ENCODE measurements at regions not wholly inside any gene's neighbourhood (a gene's known extent, or its start where the extent isn't known, plus 50 kb on each side); places are given as distances from the start of the nearest gene placed in this dataset.

DNA sequence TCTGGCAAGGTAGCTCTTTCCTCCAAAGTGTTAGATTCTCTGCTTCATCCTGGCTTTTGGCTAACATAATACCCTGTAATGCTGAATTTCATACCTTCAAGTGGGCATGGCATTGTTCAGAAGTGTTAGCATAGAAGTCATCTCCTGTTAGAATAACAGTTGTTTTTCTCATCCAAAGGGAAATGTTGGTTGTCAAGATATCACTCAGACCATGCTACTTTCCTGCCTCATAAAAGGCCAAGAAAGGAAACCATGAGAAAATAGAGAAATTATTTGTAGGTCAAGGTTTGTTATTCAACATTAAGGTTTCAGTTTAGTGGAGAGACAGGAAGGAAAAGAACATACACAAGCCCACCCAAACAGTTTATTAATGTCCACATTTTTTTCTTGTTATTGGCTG is 472.5 kb downstream of the ARHGEF28 start:
- TF ChIP-seq KLF7 (tag by site-specific recombination; IDR thresholded peaks at IDR 0.05; ENCODE audit: borderline replicate concordance) (no peak), HOXC10 (CRISPR knock-in tag; IDR thresholded peaks at IDR 0.05) (no peak), ZNF707 (tag by site-specific recombination; IDR thresholded peaks at IDR 0.05) (no peak), ZNF138 (tag by site-specific recombination; IDR thresholded peaks at IDR 0.05; ENCODE audit: borderline replicate concordance) (no peak), ZNF776 (tag by site-specific recombination; IDR thresholded peaks at IDR 0.05; ENCODE audit: borderline replicate concordance) (no peak), ZNF121 (tag by site-specific recombination; IDR thresholded peaks at IDR 0.05) (no peak), ZNF114 (tag by site-specific recombination; IDR thresholded peaks at IDR 0.05) (no peak), ZNF510 (tag by site-specific recombination; IDR thresholded peaks at IDR 0.05; ENCODE audit: insufficient replicate concordance) (no peak)
- TF ChIP-seq, protein P1, sequence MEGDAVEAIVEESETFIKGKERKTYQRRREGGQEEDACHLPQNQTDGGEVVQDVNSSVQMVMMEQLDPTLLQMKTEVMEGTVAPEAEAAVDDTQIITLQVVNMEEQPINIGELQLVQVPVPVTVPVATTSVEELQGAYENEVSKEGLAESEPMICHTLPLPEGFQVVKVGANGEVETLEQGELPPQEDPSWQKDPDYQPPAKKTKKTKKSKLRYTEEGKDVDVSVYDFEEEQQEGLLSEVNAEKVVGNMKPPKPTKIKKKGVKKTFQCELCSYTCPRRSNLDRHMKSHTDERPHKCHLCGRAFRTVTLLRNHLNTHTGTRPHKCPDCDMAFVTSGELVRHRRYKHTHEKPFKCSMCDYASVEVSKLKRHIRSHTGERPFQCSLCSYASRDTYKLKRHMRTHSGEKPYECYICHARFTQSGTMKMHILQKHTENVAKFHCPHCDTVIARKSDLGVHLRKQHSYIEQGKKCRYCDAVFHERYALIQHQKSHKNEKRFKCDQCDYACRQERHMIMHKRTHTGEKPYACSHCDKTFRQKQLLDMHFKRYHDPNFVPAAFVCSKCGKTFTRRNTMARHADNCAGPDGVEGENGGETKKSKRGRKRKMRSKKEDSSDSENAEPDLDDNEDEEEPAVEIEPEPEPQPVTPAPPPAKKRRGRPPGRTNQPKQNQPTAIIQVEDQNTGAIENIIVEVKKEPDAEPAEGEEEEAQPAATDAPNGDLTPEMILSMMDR (tag by site-specific recombination; IDR thresholded peaks at IDR 0.05): no peak
- TF ChIP-seq, protein P2, sequence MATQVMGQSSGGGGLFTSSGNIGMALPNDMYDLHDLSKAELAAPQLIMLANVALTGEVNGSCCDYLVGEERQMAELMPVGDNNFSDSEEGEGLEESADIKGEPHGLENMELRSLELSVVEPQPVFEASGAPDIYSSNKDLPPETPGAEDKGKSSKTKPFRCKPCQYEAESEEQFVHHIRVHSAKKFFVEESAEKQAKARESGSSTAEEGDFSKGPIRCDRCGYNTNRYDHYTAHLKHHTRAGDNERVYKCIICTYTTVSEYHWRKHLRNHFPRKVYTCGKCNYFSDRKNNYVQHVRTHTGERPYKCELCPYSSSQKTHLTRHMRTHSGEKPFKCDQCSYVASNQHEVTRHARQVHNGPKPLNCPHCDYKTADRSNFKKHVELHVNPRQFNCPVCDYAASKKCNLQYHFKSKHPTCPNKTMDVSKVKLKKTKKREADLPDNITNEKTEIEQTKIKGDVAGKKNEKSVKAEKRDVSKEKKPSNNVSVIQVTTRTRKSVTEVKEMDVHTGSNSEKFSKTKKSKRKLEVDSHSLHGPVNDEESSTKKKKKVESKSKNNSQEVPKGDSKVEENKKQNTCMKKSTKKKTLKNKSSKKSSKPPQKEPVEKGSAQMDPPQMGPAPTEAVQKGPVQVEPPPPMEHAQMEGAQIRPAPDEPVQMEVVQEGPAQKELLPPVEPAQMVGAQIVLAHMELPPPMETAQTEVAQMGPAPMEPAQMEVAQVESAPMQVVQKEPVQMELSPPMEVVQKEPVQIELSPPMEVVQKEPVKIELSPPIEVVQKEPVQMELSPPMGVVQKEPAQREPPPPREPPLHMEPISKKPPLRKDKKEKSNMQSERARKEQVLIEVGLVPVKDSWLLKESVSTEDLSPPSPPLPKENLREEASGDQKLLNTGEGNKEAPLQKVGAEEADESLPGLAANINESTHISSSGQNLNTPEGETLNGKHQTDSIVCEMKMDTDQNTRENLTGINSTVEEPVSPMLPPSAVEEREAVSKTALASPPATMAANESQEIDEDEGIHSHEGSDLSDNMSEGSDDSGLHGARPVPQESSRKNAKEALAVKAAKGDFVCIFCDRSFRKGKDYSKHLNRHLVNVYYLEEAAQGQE (tag by site-specific recombination; IDR thresholded peaks at IDR 0.05): no peak
- TF ChIP-seq, protein P3, sequence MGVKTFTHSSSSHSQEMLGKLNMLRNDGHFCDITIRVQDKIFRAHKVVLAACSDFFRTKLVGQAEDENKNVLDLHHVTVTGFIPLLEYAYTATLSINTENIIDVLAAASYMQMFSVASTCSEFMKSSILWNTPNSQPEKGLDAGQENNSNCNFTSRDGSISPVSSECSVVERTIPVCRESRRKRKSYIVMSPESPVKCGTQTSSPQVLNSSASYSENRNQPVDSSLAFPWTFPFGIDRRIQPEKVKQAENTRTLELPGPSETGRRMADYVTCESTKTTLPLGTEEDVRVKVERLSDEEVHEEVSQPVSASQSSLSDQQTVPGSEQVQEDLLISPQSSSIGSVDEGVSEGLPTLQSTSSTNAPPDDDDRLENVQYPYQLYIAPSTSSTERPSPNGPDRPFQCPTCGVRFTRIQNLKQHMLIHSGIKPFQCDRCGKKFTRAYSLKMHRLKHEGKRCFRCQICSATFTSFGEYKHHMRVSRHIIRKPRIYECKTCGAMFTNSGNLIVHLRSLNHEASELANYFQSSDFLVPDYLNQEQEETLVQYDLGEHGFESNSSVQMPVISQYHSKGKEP (tag by site-specific recombination; IDR thresholded peaks at IDR 0.05): no peak
- TF ChIP-seq, protein P4, sequence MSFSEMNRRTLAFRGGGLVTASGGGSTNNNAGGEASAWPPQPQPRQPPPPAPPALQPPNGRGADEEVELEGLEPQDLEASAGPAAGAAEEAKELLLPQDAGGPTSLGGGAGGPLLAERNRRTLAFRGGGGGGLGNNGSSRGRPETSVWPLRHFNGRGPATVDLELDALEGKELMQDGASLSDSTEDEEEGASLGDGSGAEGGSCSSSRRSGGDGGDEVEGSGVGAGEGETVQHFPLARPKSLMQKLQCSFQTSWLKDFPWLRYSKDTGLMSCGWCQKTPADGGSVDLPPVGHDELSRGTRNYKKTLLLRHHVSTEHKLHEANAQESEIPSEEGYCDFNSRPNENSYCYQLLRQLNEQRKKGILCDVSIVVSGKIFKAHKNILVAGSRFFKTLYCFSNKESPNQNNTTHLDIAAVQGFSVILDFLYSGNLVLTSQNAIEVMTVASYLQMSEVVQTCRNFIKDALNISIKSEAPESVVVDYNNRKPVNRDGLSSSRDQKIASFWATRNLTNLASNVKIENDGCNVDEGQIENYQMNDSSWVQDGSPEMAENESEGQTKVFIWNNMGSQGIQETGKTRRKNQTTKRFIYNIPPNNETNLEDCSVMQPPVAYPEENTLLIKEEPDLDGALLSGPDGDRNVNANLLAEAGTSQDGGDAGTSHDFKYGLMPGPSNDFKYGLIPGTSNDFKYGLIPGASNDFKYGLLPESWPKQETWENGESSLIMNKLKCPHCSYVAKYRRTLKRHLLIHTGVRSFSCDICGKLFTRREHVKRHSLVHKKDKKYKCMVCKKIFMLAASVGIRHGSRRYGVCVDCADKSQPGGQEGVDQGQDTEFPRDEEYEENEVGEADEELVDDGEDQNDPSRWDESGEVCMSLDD (tag by site-specific recombination; IDR thresholded peaks at IDR 0.05): no peak
- TF ChIP-seq, protein P5, sequence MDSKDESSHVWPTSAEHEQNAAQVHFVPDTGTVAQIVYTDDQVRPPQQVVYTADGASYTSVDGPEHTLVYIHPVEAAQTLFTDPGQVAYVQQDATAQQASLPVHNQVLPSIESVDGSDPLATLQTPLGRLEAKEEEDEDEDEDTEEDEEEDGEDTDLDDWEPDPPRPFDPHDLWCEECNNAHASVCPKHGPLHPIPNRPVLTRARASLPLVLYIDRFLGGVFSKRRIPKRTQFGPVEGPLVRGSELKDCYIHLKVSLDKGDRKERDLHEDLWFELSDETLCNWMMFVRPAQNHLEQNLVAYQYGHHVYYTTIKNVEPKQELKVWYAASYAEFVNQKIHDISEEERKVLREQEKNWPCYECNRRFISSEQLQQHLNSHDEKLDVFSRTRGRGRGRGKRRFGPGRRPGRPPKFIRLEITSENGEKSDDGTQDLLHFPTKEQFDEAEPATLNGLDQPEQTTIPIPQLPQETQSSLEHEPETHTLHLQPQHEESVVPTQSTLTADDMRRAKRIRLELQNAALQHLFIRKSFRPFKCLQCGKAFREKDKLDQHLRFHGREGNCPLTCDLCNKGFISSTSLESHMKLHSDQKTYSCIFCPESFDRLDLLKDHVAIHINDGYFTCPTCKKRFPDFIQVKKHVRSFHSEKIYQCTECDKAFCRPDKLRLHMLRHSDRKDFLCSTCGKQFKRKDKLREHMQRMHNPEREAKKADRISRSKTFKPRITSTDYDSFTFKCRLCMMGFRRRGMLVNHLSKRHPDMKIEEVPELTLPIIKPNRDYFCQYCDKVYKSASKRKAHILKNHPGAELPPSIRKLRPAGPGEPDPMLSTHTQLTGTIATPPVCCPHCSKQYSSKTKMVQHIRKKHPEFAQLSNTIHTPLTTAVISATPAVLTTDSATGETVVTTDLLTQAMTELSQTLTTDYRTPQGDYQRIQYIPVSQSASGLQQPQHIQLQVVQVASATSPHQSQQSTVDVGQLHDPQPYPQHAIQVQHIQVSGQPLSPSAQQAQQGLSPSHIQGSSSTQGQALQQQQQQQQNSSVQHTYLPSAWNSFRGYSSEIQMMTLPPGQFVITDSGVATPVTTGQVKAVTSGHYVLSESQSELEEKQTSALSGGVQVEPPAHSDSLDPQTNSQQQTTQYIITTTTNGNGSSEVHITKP (tag by site-specific recombination; IDR thresholded peaks at IDR 0.05): no peak
- TF ChIP-seq, protein P6, sequence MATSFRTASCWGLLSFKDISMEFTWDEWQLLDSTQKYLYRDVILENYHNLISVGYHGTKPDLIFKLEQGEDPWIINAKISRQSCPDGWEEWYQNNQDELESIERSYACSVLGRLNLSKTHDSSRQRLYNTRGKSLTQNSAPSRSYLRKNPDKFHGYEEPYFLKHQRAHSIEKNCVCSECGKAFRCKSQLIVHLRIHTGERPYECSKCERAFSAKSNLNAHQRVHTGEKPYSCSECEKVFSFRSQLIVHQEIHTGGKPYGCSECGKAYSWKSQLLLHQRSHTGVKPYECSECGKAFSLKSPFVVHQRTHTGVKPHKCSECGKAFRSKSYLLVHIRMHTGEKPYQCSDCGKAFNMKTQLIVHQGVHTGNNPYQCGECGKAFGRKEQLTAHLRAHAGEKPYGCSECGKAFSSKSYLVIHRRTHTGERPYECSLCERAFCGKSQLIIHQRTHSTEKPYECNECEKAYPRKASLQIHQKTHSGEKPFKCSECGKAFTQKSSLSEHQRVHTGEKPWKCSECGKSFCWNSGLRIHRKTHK (tag by site-specific recombination; IDR thresholded peaks at IDR 0.05): no peak

Data from HEK293 (cell line).